Brain microvascular endothelial cell (primary cell): ENCODE measurements at regions not wholly inside any gene's neighbourhood (a gene's known extent, or its start where the extent isn't known, plus 50 kb on each side); places are given as distances from the start of the nearest gene placed in this dataset.

Experiments used
- DNase-seq: peaks from one replicate; pipeline ENCODE4 v3.0.0-alpha.2; 2020
- H3K27ac ChIP-seq: fragments of 250-450 bp; sonication (Bioruptor Pico); 2 replicates; pipeline ENCODE4 v1.5.1; 2020; ENCODE audit warnings: mild to moderate bottlenecking, moderate library complexity
- H3K27me3 ChIP-seq: fragments of 250-450 bp; sonication (Bioruptor Pico); replicated peaks from 2 replicates; pipeline ENCODE4 v1.5.1; 2020; ENCODE audit warnings: mild to moderate bottlenecking
- H3K36me3 ChIP-seq: fragments of 250-450 bp; sonication (Bioruptor Pico); replicated peaks from 2 replicates; pipeline ENCODE4 v1.5.1; 2020; ENCODE audit warnings: mild to moderate bottlenecking
- H3K4me3 ChIP-seq: 2 replicates; pipeline ENCODE4 v1.5.1; 2011; ENCODE audit warnings: low read depth, mild to moderate bottlenecking, control low read depth, low read length, moderate library complexity
- in situ Hi-C: cut with HindIII; loops from 2 replicates; pipeline ENCODE4 v1.10.0; 2017; ENCODE audit warnings: low sequenced_read_pairs, low pct_ligation_motif_present
- TF ChIP-seq, protein P1 (sequence below): IDR thresholded peaks from 2 replicates; pipeline ENCODE4 v1.5.1; 2011; ENCODE audit warnings: low read depth, mild to moderate bottlenecking, moderate library complexity, low read length, control low read depth, inconsistent platforms; ENCODE audit errors: missing control alignments

GRCh38 chr5:8919096-8919495 is 626.8 kb downstream of the SEMA5A start:
- H3K27me3 ChIP-seq = no peaks in the 10 kb centered on the region
- TF ChIP-seq, protein P1, sequence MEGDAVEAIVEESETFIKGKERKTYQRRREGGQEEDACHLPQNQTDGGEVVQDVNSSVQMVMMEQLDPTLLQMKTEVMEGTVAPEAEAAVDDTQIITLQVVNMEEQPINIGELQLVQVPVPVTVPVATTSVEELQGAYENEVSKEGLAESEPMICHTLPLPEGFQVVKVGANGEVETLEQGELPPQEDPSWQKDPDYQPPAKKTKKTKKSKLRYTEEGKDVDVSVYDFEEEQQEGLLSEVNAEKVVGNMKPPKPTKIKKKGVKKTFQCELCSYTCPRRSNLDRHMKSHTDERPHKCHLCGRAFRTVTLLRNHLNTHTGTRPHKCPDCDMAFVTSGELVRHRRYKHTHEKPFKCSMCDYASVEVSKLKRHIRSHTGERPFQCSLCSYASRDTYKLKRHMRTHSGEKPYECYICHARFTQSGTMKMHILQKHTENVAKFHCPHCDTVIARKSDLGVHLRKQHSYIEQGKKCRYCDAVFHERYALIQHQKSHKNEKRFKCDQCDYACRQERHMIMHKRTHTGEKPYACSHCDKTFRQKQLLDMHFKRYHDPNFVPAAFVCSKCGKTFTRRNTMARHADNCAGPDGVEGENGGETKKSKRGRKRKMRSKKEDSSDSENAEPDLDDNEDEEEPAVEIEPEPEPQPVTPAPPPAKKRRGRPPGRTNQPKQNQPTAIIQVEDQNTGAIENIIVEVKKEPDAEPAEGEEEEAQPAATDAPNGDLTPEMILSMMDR = no peak
- no peak overlapping the region for H3K27ac ChIP-seq
- H3K4me3 ChIP-seq = no peak overlapping the region
- H3K36me3 ChIP-seq = no peaks in the 10 kb centered on the region
- in situ Hi-C loops = no loop called here
- DNase-seq = no peak

- no peaks in the 10 kb centered on the region for H3K36me3 ChIP-seq
- DNase-seq = no peak
- no peak overlapping the region for H3K4me3 ChIP-seq
- in situ Hi-C loops = no loop called here
- TF ChIP-seq, protein P1 = no peak
- no peaks in the 10 kb centered on the region for H3K27me3 ChIP-seq
- H3K27ac ChIP-seq = no peak overlapping the region
Observed at GRCh38 chr5:8923526-8923925, 622.3 kb downstream of the SEMA5A start.

DNA sequence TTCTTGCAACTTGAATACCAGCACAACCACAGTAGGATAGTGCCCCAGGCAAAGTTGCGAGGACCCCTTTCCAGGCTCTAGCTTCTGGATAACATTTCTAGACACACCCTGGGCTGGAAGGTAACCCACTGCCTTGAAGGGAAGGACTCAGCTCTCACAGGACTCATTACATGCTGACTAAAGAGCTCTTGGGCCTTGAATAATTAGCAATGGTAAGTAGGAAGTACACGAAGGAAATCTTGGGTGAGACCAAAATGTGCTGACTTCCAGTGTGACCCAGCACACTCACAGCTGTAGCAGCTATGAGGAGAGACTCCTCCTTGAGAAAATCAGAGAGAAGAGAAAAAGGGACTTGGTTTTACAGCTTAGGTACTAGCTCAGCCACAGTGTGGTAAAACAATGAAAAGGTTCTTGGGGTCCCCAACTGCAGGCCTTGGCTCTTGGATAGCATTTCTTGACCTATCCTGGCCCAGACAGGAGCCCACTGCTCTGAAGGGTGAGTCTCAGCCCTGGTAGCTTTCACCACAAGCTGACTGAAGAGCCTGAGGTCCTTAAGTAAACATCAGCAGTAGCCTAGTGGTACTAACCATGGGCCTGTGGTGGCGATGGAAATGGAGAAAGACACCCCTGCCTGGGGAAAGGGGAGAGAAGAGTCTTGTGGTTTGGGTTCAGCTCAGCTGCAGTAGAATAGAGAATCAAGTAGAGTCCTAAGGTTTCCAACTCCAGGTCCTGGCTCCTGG is 621.7 kb downstream of the SEMA5A start:
- H3K36me3 ChIP-seq = no peaks in the 10 kb centered on the region
- no peak overlapping the region for H3K4me3 ChIP-seq
- H3K27ac ChIP-seq = no peak overlapping the region
- in situ Hi-C loops = no loop called here
- TF ChIP-seq, protein P1 = no peak
- no peaks in the 10 kb centered on the region for H3K27me3 ChIP-seq
- DNase-seq = no peak

DNA sequence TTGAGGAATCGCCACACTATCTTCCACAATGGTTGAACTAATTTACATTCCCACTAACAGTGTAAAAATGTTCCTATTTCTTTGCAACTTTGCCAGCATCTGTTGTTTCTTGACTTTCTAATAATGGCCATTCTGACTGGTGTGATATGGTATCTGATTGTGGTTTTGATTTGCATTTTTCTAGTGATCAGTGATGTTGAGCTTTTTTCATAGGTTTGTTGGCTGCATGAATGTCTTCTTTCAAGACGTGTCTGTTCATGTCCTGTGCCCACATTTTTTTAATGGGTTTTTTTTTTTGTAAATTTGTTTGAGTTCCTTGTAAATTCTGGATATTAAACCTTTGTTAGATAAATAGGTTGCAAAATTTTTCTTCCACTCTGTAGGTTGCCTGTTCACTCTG is 615.9 kb downstream of the SEMA5A start:
- TF ChIP-seq, protein P1 = no peak
- Histone ChIP-seq H3K27ac (no peak overlapping the region), H3K36me3 (no peaks in the 10 kb centered on the region), H3K4me3 (no peak overlapping the region), H3K27me3 (no peaks in the 10 kb centered on the region)
- in situ Hi-C loops = no loop called here
- no peak for DNase-seq

DNA sequence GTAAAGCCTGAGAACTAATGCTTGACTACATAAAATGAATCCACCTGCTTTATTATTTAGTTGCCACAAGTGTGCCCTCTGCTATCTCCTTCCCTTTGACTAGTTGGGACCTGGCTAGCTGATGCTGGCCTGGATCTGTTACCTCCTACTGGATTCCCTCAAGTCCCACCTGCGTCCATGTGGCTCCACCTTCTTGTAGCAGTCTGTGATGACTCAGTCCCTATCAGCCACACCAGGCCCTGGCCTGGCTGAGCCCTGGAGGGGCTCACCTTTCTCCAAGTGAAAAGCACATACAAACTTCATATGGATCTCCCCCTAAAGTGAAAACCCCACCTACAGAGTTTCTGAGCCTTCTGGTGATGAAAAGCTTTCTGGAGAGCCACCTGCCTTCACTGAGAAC is 611.4 kb downstream of the SEMA5A start:
- H3K36me3 ChIP-seq = no peaks in the 10 kb centered on the region
- H3K27ac ChIP-seq = no peak overlapping the region
- H3K4me3 ChIP-seq = no peak overlapping the region
- TF ChIP-seq, protein P1 = no peak
- DNase-seq = no peak
- in situ Hi-C loops = no loop called here
- no peaks in the 10 kb centered on the region for H3K27me3 ChIP-seq

DNA sequence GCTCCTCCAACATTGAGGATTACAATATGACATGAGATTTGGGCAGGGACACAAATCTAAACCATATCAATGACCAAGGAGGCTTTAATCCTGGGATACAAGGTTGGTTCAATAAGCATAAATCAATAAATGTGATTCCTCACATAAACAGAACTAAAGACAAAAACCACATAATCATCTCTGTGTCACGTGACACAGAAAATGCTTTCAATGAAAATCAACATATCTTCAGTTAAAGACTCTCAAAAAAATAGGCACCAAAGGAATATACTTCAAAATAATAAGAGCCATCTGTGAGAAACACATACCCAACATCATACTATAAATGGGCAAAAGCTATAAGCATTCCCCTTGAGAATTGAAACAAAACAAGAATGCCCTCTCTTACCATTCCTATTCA is 604.9 kb downstream of the SEMA5A start:
- TF ChIP-seq, protein P1 = no peak
- in situ Hi-C loops = no loop called here
- DNase-seq = no peak
- H3K27ac ChIP-seq = no peak overlapping the region
- no peak overlapping the region for H3K4me3 ChIP-seq
- H3K27me3 ChIP-seq = no peaks in the 10 kb centered on the region
- no peaks in the 10 kb centered on the region for H3K36me3 ChIP-seq
